Fibroblast of mammary gland (primary cell): ENCODE measurements at regions not wholly inside any gene's neighbourhood (a gene's known extent, or its start where the extent isn't known, plus 50 kb on each side); places are given as distances from the start of the nearest gene placed in this dataset.

Experiments
- DNase-seq: peaks from one replicate; pipeline ENCODE4 v3.0.0-alpha.2; 2010; ENCODE audit warnings: low read depth
- H3K4me3 ChIP-seq: 2 replicates; pipeline ENCODE4 v1.5.1; 2011; ENCODE audit warnings: low read depth, mild to moderate bottlenecking, low read length, moderate library complexity; ENCODE audit not compliant: control insufficient read depth
- TF ChIP-seq, protein P1 (sequence below): conservative IDR thresholded peaks from 2 replicates; pipeline ENCODE4 v1.5.1; 2011; ENCODE audit warnings: low read depth, low read length, inconsistent platforms; ENCODE audit not compliant: control insufficient read depth, insufficient read depth

- TF ChIP-seq, protein P1, sequence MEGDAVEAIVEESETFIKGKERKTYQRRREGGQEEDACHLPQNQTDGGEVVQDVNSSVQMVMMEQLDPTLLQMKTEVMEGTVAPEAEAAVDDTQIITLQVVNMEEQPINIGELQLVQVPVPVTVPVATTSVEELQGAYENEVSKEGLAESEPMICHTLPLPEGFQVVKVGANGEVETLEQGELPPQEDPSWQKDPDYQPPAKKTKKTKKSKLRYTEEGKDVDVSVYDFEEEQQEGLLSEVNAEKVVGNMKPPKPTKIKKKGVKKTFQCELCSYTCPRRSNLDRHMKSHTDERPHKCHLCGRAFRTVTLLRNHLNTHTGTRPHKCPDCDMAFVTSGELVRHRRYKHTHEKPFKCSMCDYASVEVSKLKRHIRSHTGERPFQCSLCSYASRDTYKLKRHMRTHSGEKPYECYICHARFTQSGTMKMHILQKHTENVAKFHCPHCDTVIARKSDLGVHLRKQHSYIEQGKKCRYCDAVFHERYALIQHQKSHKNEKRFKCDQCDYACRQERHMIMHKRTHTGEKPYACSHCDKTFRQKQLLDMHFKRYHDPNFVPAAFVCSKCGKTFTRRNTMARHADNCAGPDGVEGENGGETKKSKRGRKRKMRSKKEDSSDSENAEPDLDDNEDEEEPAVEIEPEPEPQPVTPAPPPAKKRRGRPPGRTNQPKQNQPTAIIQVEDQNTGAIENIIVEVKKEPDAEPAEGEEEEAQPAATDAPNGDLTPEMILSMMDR, result no peak
- DNase-seq, result no peak
- H3K4me3 ChIP-seq, result no peak overlapping the region
Observed at GRCh38 chr11:110985547-110985946, 260.0 kb upstream of the POU2AF2 start.

GRCh38 chr11:110984693-110985092, 260.8 kb upstream of the POU2AF2 start:
- no peak overlapping the region for H3K4me3 ChIP-seq
- DNase-seq, result no peak
- TF ChIP-seq, protein P1, result no peak

DNA sequence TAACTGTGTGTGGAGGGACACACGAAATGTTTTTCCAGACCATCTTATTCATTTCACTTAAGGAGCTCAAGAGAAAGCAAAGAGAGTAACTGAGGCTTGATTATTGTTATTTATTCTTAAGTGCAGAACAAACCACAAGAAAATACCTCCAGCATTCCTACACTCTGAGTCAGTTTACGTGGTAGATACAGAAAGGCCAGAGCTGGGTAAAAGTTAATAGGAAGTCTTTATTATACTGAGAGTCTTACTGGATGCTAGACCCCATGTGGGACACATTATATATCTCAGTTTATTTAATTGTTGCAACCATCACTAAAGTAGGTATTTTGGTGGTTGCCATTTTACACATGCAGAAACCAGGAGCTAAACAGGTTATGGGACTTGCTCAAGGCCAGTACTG, 261.4 kb upstream of the POU2AF2 start:
- TF ChIP-seq, protein P1, result no peak
- peak; percentile 60 for DNase-seq
- no peak overlapping the region for H3K4me3 ChIP-seq

- DNase-seq, result no peak
Observed at GRCh38 chr11:110982214-110982613, 263.3 kb upstream of the POU2AF2 start.

DNA sequence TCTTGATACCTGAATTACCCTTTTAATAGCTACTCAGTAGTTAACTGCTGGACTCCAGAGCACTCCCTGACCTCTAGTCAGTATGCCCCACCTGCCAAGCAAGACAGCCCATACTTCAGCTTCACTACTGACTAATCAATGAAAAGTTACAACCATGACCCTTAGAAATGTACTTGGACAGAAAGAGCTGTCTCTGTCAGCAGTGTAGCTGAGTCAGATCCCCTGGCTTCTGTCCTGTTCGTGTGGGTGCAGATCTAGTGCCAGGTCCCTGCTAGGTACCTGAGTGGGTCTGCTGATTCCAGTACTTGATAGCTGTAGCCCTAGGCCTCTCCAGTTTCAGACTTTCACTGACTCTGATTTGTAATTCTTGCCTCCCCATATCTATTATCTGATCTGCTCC, 265.8 kb upstream of the POU2AF2 start:
- H3K4me3 ChIP-seq, result no peak overlapping the region
- TF ChIP-seq, protein P1, result no peak
- DNase-seq, result peak; percentile 65

More at GRCh38 chr11:110982214-110982613, 263.3 kb upstream of the POU2AF2 start:
- H3K4me3 ChIP-seq, result no peak overlapping the region
- TF ChIP-seq, protein P1, result no peak

DNA sequence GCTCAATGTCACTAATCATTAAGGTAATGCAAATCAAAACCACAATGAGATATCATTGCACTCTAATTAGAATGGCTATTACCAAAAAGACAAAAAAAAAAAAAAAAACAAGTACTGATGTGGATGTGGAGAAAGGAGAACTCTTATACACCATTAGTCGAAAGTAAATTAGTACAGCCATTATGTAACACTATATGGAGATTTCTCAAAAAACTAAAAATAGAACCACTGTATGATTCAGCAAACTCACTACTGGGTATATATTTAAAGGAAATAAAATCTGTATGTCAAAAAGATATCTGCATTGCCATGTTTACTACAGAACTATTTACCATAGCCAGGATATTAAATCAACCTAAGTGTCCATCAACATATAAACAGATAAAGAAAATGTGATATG, 265.4 kb upstream of the ARHGAP20 start:
- TF ChIP-seq, protein P1, result no peak
- DNase-seq, result no peak
- no peak overlapping the region for H3K4me3 ChIP-seq

DNA sequence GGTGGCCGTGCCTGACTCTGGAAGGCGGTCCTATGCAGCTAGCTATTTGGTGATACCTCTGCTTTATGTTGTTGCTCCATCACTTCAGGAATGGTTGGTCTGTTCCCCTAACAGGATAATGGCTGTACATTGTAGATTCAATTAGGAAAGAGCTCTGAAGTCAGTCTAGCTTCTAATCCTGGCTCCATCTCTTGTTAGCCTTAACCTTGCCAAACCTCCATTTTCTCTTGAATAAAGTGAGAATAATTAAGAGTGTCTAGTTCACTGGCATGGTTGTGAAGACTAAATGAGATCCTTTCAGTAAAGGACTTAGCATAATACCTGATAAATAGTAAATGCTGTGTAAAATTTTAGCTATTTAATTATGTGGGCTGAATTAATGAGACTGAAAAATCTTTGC, 262.5 kb upstream of the ARHGAP20 start:
- TF ChIP-seq, protein P1, result no peak
- no peak overlapping the region for H3K4me3 ChIP-seq
- no peak for DNase-seq
